ENCODE measurements at regions not wholly inside any gene's neighbourhood (a gene's known extent, or its start where the extent isn't known, plus 50 kb on each side); places are given as distances from the start of the nearest gene placed in this dataset.

GRCh38 chr12:34625116-34625515 lies 602.8 kb downstream of the ALG10 start:
- TF ChIP-seq CTCF (IDR thresholded peaks at IDR 0.05; ENCODE audit: low read depth, low read length, missing input control) = peak; percentile 49
- no peak for TF ChIP-seq TAF1 (conservative IDR thresholded peaks at IDR 0.05)
- no peak for TF ChIP-seq JUND (IDR thresholded peaks at IDR 0.05)
- TF ChIP-seq REST (IDR thresholded peaks at IDR 0.05) = no peak
- TF ChIP-seq ZBTB33 (IDR thresholded peaks at IDR 0.05) = no peak
- no peak for TF ChIP-seq HNF4A (conservative IDR thresholded peaks at IDR 0.05)
- no peak for TF ChIP-seq EGR1 (IDR thresholded peaks at IDR 0.05; ENCODE audit: low read depth in 2 of 2)
- no peak for TF ChIP-seq YY1 (IDR thresholded peaks at IDR 0.05)
- TF ChIP-seq NR2F2 (IDR thresholded peaks at IDR 0.05) = no peak
- TF ChIP-seq ATF3 (IDR thresholded peaks at IDR 0.05) = no peak
- no peak for TF ChIP-seq FOXA1 (IDR thresholded peaks at IDR 0.05)

Measured in liver (tissue), 3 donors.